ENCODE measurements at regions not wholly inside any gene's neighbourhood (a gene's known extent, or its start where the extent isn't known, plus 50 kb on each side); places are given as distances from the start of the nearest gene placed in this dataset.

GRCh38 chr9:134247918-134248631, 78.2 kb upstream of the RXRA start:
- FAIRE-seq (no peak), DNase-seq (ENCODE audit: low read depth, low spot score) (no peak)
- dilution Hi-C loops (cut with MboI; ENCODE audit: extremely low pct_ligation_motif_present, low sequenced_read_pairs): no loop called here

More at GRCh38 chr9:134247918-134248631, 78.2 kb upstream of the RXRA start:
- Histone ChIP-seq H3K9ac (replicated peaks; ENCODE audit: extremely low read depth, insufficient read depth, low read length) (no peak overlapping the region), H3K9me1 (replicated peaks; ENCODE audit: control insufficient read depth, extremely low read depth, insufficient read depth, low read length) (no peaks in the 10 kb centered on the region), H3K79me2 (ENCODE audit: control insufficient read depth, insufficient read depth, low read length) (no peaks in the 10 kb centered on the region), H3K27ac (ENCODE audit: insufficient read depth, low read depth, low read length) (no peak overlapping the region), H3K4me3 (replicated peaks in 1 of 3; ENCODE audit: insufficient read depth in 1 of 3, low read depth in 1 of 3, low read length in 3 of 3) (no peak overlapping the region), H3K9me3 (replicated peaks; ENCODE audit: control insufficient read depth, insufficient read depth, low read length) (no peaks in the 10 kb centered on the region), H3K4me1 (ENCODE audit: control insufficient read depth, extremely low read depth, insufficient read depth, low read length) (no peaks in the 10 kb centered on the region), H3K36me3 (ENCODE audit: control insufficient read depth in 2 of 2, extremely low read depth in 1 of 2, insufficient read depth in 2 of 2, low read length in 2 of 2) (no peaks in the 10 kb centered on the region), H4K20me1 (replicated peaks; ENCODE audit: control insufficient read depth, extremely low read depth, insufficient read depth, low read length) (no peaks in the 10 kb centered on the region), H3K27me3 (ENCODE audit: control insufficient read depth in 2 of 2, insufficient read depth in 2 of 2, low read length in 2 of 2) (peaks cover 0 to 2% of the 10 kb centered on the region in 2 experiments), H2AFZ (ENCODE audit: low read depth, low read length) (no peak overlapping the region), H3K4me2 (ENCODE audit: insufficient read depth, low read length) (no peak overlapping the region)
- POLR2A ChIA-PET: no interaction called here
- intact Hi-C loops (cut with micrococcal nuclease): no loop called here
- BruUV-seq (replicated peaks): no TSS peak
- CTCF ChIA-PET: no interaction called here
- TF ChIP-seq JUN (IDR thresholded peaks at IDR 0.05; ENCODE audit: borderline replicate concordance, insufficient read depth, insufficient read length, low read depth) (no peak), MYC (IDR thresholded peaks at IDR 0.05; ENCODE audit: low read depth, low read length) (no peak), CTCF (IDR thresholded peaks at IDR 0.05; ENCODE audit: extremely low read depth in 1 of 2, insufficient read depth in 1 of 2, low read depth in 1 of 2, low read length in 2 of 2) (no peak), EZH2 (IDR thresholded peaks at IDR 0.05; ENCODE audit: borderline replicate concordance, low read depth, low read length, severe bottlenecking) (no peak), GATA2 (IDR thresholded peaks at IDR 0.05; ENCODE audit: insufficient read depth, insufficient read length, low read depth, low read length) (no peak), POLR2A (IDR thresholded peaks at IDR 0.05; ENCODE audit: low read depth, low read length) (no peak), POLR2AphosphoS5 (IDR thresholded peaks at IDR 0.05; ENCODE audit: insufficient read depth, low read depth, low read length) (no peak), FOS (IDR thresholded peaks at IDR 0.05; ENCODE audit: borderline replicate concordance, insufficient read depth, low read length) (no peak), MAX (IDR thresholded peaks at IDR 0.05; ENCODE audit: insufficient read depth, insufficient read length) (no peak)

Data from endothelial cell of umbilical vein (primary cell).